ENCODE measurements at regions not wholly inside any gene's neighbourhood (a gene's known extent, or its start where the extent isn't known, plus 50 kb on each side); places are given as distances from the start of the nearest gene placed in this dataset.

DNA sequence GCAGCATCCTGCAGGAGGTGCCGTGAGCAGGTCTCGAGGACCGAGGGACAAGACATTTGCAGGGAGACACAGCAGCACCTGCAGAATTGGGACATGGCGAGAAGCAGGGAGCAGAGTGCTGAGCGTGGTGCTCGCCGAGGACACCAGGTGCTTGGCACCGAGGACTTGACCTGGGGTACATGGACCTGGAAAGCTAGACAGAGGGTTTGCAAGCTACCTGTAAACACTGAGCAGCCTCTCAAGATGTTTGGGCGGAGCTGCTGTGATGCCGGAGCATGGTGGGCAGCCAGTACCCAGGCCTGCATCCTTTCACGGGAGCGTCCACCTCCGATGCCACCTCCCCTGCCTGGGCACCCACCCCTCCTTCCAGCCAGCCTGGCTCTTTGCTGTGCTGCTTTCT is 773.2 kb downstream of the TBC1D22A start:
- TF ChIP-seq, protein P1, sequence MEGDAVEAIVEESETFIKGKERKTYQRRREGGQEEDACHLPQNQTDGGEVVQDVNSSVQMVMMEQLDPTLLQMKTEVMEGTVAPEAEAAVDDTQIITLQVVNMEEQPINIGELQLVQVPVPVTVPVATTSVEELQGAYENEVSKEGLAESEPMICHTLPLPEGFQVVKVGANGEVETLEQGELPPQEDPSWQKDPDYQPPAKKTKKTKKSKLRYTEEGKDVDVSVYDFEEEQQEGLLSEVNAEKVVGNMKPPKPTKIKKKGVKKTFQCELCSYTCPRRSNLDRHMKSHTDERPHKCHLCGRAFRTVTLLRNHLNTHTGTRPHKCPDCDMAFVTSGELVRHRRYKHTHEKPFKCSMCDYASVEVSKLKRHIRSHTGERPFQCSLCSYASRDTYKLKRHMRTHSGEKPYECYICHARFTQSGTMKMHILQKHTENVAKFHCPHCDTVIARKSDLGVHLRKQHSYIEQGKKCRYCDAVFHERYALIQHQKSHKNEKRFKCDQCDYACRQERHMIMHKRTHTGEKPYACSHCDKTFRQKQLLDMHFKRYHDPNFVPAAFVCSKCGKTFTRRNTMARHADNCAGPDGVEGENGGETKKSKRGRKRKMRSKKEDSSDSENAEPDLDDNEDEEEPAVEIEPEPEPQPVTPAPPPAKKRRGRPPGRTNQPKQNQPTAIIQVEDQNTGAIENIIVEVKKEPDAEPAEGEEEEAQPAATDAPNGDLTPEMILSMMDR (IDR thresholded peaks at IDR 0.05; ENCODE audit: insufficient read depth, low read length): no peak
- TF ChIP-seq POLR2AphosphoS5 (IDR thresholded peaks at IDR 0.05; ENCODE audit: low read depth) (no peak), GABPA (IDR thresholded peaks at IDR 0.05; ENCODE audit: low read depth) (no peak)
- TF ChIP-seq, protein P2, sequence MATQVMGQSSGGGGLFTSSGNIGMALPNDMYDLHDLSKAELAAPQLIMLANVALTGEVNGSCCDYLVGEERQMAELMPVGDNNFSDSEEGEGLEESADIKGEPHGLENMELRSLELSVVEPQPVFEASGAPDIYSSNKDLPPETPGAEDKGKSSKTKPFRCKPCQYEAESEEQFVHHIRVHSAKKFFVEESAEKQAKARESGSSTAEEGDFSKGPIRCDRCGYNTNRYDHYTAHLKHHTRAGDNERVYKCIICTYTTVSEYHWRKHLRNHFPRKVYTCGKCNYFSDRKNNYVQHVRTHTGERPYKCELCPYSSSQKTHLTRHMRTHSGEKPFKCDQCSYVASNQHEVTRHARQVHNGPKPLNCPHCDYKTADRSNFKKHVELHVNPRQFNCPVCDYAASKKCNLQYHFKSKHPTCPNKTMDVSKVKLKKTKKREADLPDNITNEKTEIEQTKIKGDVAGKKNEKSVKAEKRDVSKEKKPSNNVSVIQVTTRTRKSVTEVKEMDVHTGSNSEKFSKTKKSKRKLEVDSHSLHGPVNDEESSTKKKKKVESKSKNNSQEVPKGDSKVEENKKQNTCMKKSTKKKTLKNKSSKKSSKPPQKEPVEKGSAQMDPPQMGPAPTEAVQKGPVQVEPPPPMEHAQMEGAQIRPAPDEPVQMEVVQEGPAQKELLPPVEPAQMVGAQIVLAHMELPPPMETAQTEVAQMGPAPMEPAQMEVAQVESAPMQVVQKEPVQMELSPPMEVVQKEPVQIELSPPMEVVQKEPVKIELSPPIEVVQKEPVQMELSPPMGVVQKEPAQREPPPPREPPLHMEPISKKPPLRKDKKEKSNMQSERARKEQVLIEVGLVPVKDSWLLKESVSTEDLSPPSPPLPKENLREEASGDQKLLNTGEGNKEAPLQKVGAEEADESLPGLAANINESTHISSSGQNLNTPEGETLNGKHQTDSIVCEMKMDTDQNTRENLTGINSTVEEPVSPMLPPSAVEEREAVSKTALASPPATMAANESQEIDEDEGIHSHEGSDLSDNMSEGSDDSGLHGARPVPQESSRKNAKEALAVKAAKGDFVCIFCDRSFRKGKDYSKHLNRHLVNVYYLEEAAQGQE (IDR thresholded peaks at IDR 0.05; ENCODE audit: insufficient replicate concordance, low read depth): no peak

All from HL-60 (cell line).